ENCODE measurements at regions not wholly inside any gene's neighbourhood (a gene's known extent, or its start where the extent isn't known, plus 50 kb on each side); places are given as distances from the start of the nearest gene placed in this dataset.

- no peak for TF ChIP-seq CTCF (IDR thresholded peaks at IDR 0.05; ENCODE audit: unreplicated experiment)
- H3K9me3 Mint-ChIP-seq (ENCODE audit: low read depth, unreplicated experiment) = no peaks in the 10 kb centered on the region
- H3K36me3 Mint-ChIP-seq (ENCODE audit: insufficient read depth, unreplicated experiment) = no peaks in the 10 kb centered on the region
- no peaks in the 10 kb centered on the region for H3K27me3 Mint-ChIP-seq (ENCODE audit: unreplicated experiment)
- CTCF ChIA-PET = no interaction called here
- intact Hi-C loops (cut with micrococcal nuclease; ENCODE audit: unreplicated experiment) = loop anchor here (10.0 kb wide), 1 partner anchor 286 kb away; no protein-coding TSS in a partner anchor
- H3K4me1 Mint-ChIP-seq (ENCODE audit: low read depth, unreplicated experiment) = no peaks in the 10 kb centered on the region
- H3K27ac Mint-ChIP-seq (ENCODE audit: unreplicated experiment) = no peak overlapping the region
- DNase-seq = no peak
- H3K4me3 Mint-ChIP-seq (ENCODE audit: low read depth, unreplicated experiment) = no peak overlapping the region
- BruUV-seq (replicated peaks) = no TSS peak
These were observed 121.0 kb upstream of the ARSJ start for GRCh38 chr4:114100288-114101031.

GRCh38 chr4:114103908-114104307 is 124.5 kb upstream of the ARSJ start:
- H3K27me3 Mint-ChIP-seq (ENCODE audit: unreplicated experiment) = no peaks in the 10 kb centered on the region
- no peak overlapping the region for H3K4me3 Mint-ChIP-seq (ENCODE audit: low read depth, unreplicated experiment)
- H3K4me1 Mint-ChIP-seq (ENCODE audit: low read depth, unreplicated experiment) = no peaks in the 10 kb centered on the region
- no peak overlapping the region for H3K27ac Mint-ChIP-seq (ENCODE audit: unreplicated experiment)
- intact Hi-C loops (cut with micrococcal nuclease; ENCODE audit: unreplicated experiment) = loop anchor here (10.0 kb wide), 1 partner anchor 289 kb away; no protein-coding TSS in a partner anchor
- CTCF ChIA-PET = no interaction called here
- DNase-seq = no peak
- TF ChIP-seq CTCF (IDR thresholded peaks at IDR 0.05; ENCODE audit: unreplicated experiment) = no peak
- no TSS peak for BruUV-seq (replicated peaks)
- H3K9me3 Mint-ChIP-seq (ENCODE audit: low read depth, unreplicated experiment) = no peaks in the 10 kb centered on the region
- no peaks in the 10 kb centered on the region for H3K36me3 Mint-ChIP-seq (ENCODE audit: insufficient read depth, unreplicated experiment)

GRCh38 chr4:114108869-114109268 is 129.4 kb upstream of the ARSJ start:
- Mint-ChIP-seq H3K9me3 (ENCODE audit: low read depth, unreplicated experiment) (no peaks in the 10 kb centered on the region), H3K36me3 (ENCODE audit: insufficient read depth, unreplicated experiment) (no peaks in the 10 kb centered on the region), H3K27me3 (ENCODE audit: unreplicated experiment) (no peaks in the 10 kb centered on the region), H3K4me3 (ENCODE audit: low read depth, unreplicated experiment) (no peak overlapping the region), H3K27ac (ENCODE audit: unreplicated experiment) (no peak overlapping the region), H3K4me1 (ENCODE audit: low read depth, unreplicated experiment) (no peaks in the 10 kb centered on the region)
- intact Hi-C loops (cut with micrococcal nuclease; ENCODE audit: unreplicated experiment) = loop anchor here (10.0 kb wide), 1 partner anchor 294 kb away; no protein-coding TSS in a partner anchor
- no peak for DNase-seq
- BruUV-seq (replicated peaks) = no TSS peak
- CTCF ChIA-PET = no interaction called here
- no peak for TF ChIP-seq CTCF (IDR thresholded peaks at IDR 0.05; ENCODE audit: unreplicated experiment)

- Mint-ChIP-seq H3K36me3 (ENCODE audit: insufficient read depth, unreplicated experiment) (no peaks in the 10 kb centered on the region), H3K27me3 (ENCODE audit: unreplicated experiment) (no peaks in the 10 kb centered on the region), H3K27ac (ENCODE audit: unreplicated experiment) (no peak overlapping the region), H3K4me3 (ENCODE audit: low read depth, unreplicated experiment) (no peak overlapping the region), H3K4me1 (ENCODE audit: low read depth, unreplicated experiment) (no peaks in the 10 kb centered on the region), H3K9me3 (ENCODE audit: low read depth, unreplicated experiment) (no peaks in the 10 kb centered on the region)
- TF ChIP-seq CTCF (IDR thresholded peaks at IDR 0.05; ENCODE audit: unreplicated experiment) = no peak
- no TSS peak for BruUV-seq (replicated peaks)
- intact Hi-C loops (cut with micrococcal nuclease; ENCODE audit: unreplicated experiment) = loop anchor here (10.0 kb wide), 1 partner anchor 295 kb away; no protein-coding TSS in a partner anchor
- CTCF ChIA-PET = interaction anchor here (0.7 kb wide), 1 partner anchor 18 kb away, joined by 5 read pairs; no protein-coding TSS in a partner anchor
- no peak for DNase-seq
These were observed 130.3 kb upstream of the ARSJ start for GRCh38 chr4:114109776-114110175.

Measured in Calu3 (cell line).